NOMO-1 treated with dmso at 0.1 percent for 144 hours (cell line): ENCODE measurements at regions not wholly inside any gene's neighbourhood (a gene's known extent, or its start where the extent isn't known, plus 50 kb on each side); places are given as distances from the start of the nearest gene placed in this dataset.

Experiments
- DNase-seq: peaks from one replicate; lab custom pipeline; 2025; ENCODE audit not compliant: unreplicated experiment; lab: John Stamatoyannopoulos, UW

- no peak for DNase-seq
Observed at GRCh38 chr15:79186616-79187015, 95.9 kb upstream of the ANKRD34C start.

- no peak for DNase-seq
Observed at GRCh38 chr15:79185199-79185598, 94.6 kb upstream of the RASGRF1 start.

GRCh38 chr15:79184465-79184892, 93.9 kb upstream of the RASGRF1 start:
- DNase-seq, result peak; percentile 16

- DNase-seq, result no peak
Observed at GRCh38 chr15:79180318-79180717, 89.7 kb upstream of the RASGRF1 start.

GRCh38 chr15:79179597-79179996, 89.0 kb upstream of the RASGRF1 start:
- DNase-seq, result no peak

- DNase-seq, result no peak
Observed at GRCh38 chr15:79179108-79179561, 88.6 kb upstream of the RASGRF1 start.

- DNase-seq, result no peak
Observed at GRCh38 chr15:79178594-79178993, 88.0 kb upstream of the RASGRF1 start.

- DNase-seq, result no peak
Observed at GRCh38 chr15:79176151-79176550, 85.6 kb upstream of the RASGRF1 start.

GRCh38 chr15:79172801-79173460, 82.4 kb upstream of the RASGRF1 start:
- DNase-seq, result no peak

GRCh38 chr15:79172032-79172481, 81.5 kb upstream of the RASGRF1 start:
- DNase-seq, result no peak

- DNase-seq, result no peak
Observed at GRCh38 chr15:79171320-79172031, 80.9 kb upstream of the RASGRF1 start.

GRCh38 chr15:79170256-79170664, 79.7 kb upstream of the RASGRF1 start:
- no peak for DNase-seq

- no peak for DNase-seq
Observed at GRCh38 chr15:79169526-79170133, 79.0 kb upstream of the RASGRF1 start.

- DNase-seq, result no peak
Observed at GRCh38 chr15:79168922-79169456, 78.4 kb upstream of the RASGRF1 start.

GRCh38 chr15:79167776-79168175, 77.2 kb upstream of the RASGRF1 start:
- DNase-seq, result no peak

GRCh38 chr15:79166311-79166955, 75.9 kb upstream of the RASGRF1 start:
- DNase-seq, result no peak

- DNase-seq, result no peak
Observed at GRCh38 chr15:79164465-79164864, 73.9 kb upstream of the RASGRF1 start.

GRCh38 chr15:79164043-79164442, 73.5 kb upstream of the RASGRF1 start:
- no peak for DNase-seq

- no peak for DNase-seq
Observed at GRCh38 chr15:79163395-79163794, 72.8 kb upstream of the RASGRF1 start.

- DNase-seq, result no peak
Observed at GRCh38 chr15:79161837-79162508, 71.4 kb upstream of the RASGRF1 start.

- DNase-seq, result no peak
Observed at GRCh38 chr15:79160211-79160610, 69.6 kb upstream of the RASGRF1 start.
